ENCODE measurements at regions not wholly inside any gene's neighbourhood (a gene's known extent, or its start where the extent isn't known, plus 50 kb on each side); places are given as distances from the start of the nearest gene placed in this dataset.

DNA sequence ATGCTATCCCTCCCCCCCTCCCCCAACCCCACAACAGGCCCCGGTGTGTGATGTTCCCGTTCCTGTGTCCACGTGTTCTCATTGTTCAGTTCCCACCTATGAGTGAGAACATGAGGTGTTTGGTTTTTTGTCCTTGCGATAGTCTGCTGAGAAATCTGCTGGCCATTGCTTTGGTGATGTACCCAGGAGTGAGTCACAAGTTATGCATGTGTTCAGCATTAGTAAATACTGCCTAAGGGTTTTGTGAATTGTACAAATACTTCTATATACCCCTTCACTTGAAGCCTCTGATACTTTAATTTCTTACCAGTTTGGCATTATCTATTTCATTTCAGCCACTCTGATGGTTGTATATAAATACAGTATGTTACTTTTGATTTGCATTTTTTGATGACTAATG, 711.3 kb upstream of the GJE1 start:
- TF ChIP-seq, protein P1, sequence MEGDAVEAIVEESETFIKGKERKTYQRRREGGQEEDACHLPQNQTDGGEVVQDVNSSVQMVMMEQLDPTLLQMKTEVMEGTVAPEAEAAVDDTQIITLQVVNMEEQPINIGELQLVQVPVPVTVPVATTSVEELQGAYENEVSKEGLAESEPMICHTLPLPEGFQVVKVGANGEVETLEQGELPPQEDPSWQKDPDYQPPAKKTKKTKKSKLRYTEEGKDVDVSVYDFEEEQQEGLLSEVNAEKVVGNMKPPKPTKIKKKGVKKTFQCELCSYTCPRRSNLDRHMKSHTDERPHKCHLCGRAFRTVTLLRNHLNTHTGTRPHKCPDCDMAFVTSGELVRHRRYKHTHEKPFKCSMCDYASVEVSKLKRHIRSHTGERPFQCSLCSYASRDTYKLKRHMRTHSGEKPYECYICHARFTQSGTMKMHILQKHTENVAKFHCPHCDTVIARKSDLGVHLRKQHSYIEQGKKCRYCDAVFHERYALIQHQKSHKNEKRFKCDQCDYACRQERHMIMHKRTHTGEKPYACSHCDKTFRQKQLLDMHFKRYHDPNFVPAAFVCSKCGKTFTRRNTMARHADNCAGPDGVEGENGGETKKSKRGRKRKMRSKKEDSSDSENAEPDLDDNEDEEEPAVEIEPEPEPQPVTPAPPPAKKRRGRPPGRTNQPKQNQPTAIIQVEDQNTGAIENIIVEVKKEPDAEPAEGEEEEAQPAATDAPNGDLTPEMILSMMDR (IDR thresholded peaks at IDR 0.05), result no peak
- no peak for TF ChIP-seq POLR2A (IDR thresholded peaks at IDR 0.05)
